RWPE2 (cell line): ENCODE measurements at regions not wholly inside any gene's neighbourhood (a gene's known extent, or its start where the extent isn't known, plus 50 kb on each side); places are given as distances from the start of the nearest gene placed in this dataset.

Experiments used
- ATAC-seq: fragments of 200-7000 bp; cut with Tn5 transposase; 3 replicates; pipeline ENCODE4 v1.9.1; 2021; ENCODE audit warnings: low read depth
- DNase-seq: peaks from one replicate; pipeline ENCODE4 v3.0.0-alpha.2; 2020; ENCODE audit warnings: low spot score
- H3K27ac ChIP-seq: fragments of 450-650 bp; 2 replicates; pipeline ENCODE4 v1.5.1; 2017; ENCODE audit warnings: mild to moderate bottlenecking; ENCODE audit not compliant: poor library complexity, severe bottlenecking
- H3K27me3 ChIP-seq: fragments of 250-450 bp; sonication (Bioruptor Pico); 2 replicates; pipeline ENCODE4 v1.5.1; 2021; ENCODE audit warnings: mild to moderate bottlenecking, moderate library complexity; ENCODE audit not compliant: insufficient read depth, poor library complexity, severe bottlenecking
- H3K36me3 ChIP-seq: fragments of 250-450 bp; sonication (Bioruptor Pico); 2 replicates; pipeline ENCODE4 v1.5.1; 2020; ENCODE audit warnings: low read depth, mild to moderate bottlenecking, moderate library complexity
- H3K4me1 ChIP-seq: fragments of 250-450 bp; sonication (Bioruptor Pico); 2 replicates; pipeline ENCODE4 v1.5.1; 2021; ENCODE audit warnings: mild to moderate bottlenecking, moderate library complexity; ENCODE audit not compliant: insufficient read depth, poor library complexity, severe bottlenecking
- H3K4me3 ChIP-seq: fragments of 250-450 bp; sonication (Bioruptor Pico); 2 replicates; pipeline ENCODE4 v1.5.1; 2021; ENCODE audit warnings: mild to moderate bottlenecking, moderate library complexity; ENCODE audit not compliant: severe bottlenecking
- H3K9me3 ChIP-seq: fragments of 250-450 bp; sonication (Bioruptor Pico); 2 replicates; pipeline ENCODE4 v1.5.1; 2021; ENCODE audit warnings: mild to moderate bottlenecking, moderate library complexity; ENCODE audit not compliant: severe bottlenecking
- CTCF ChIP-seq: fragments of 450-650 bp; IDR thresholded peaks from one replicate; pipeline ENCODE4 v1.5.1; 2017; ENCODE audit warnings: mild to moderate bottlenecking, moderate library complexity; ENCODE audit not compliant: poor library complexity, severe bottlenecking

GRCh38 chr7:49520951-49521350 is 252.5 kb upstream of the VWC2 start:
- no peaks in the 10 kb centered on the region for H3K36me3 ChIP-seq
- H3K27me3 ChIP-seq: no peaks in the 10 kb centered on the region
- no peaks in the 10 kb centered on the region for H3K4me1 ChIP-seq
- ATAC-seq (no peak), DNase-seq (no peak)
- no peak for TF ChIP-seq CTCF
- no peak overlapping the region for H3K4me3 ChIP-seq
- no peak overlapping the region for H3K27ac ChIP-seq
- H3K9me3 ChIP-seq: no peaks in the 10 kb centered on the region

- TF ChIP-seq CTCF: no peak
- ATAC-seq (no peak), DNase-seq (no peak)
- Histone ChIP-seq H3K4me3 (no peak overlapping the region), H3K4me1 (no peaks in the 10 kb centered on the region), H3K36me3 (no peaks in the 10 kb centered on the region), H3K9me3 (no peaks in the 10 kb centered on the region), H3K27me3 (no peaks in the 10 kb centered on the region), H3K27ac (no peak overlapping the region)
Observed at GRCh38 chr7:49522111-49522510, 251.3 kb upstream of the VWC2 start.

GRCh38 chr7:49523870-49524269 is 249.6 kb upstream of the VWC2 start:
- Histone ChIP-seq H3K27ac (no peak overlapping the region), H3K36me3 (no peaks in the 10 kb centered on the region), H3K9me3 (no peaks in the 10 kb centered on the region), H3K27me3 (no peaks in the 10 kb centered on the region), H3K4me1 (no peaks in the 10 kb centered on the region), H3K4me3 (no peak overlapping the region)
- ATAC-seq: no peak
- TF ChIP-seq CTCF: no peak
- DNase-seq: no peak

- no peak for ATAC-seq
- no peak overlapping the region for H3K27ac ChIP-seq
- H3K27me3 ChIP-seq: peaks cover 5% of the 10 kb centered on the region
- no peak overlapping the region for H3K4me3 ChIP-seq
- no peaks in the 10 kb centered on the region for H3K4me1 ChIP-seq
- H3K9me3 ChIP-seq: no peaks in the 10 kb centered on the region
- no peak for TF ChIP-seq CTCF
- no peak for DNase-seq
- no peaks in the 10 kb centered on the region for H3K36me3 ChIP-seq
Observed at GRCh38 chr7:49527182-49527581, 246.3 kb upstream of the VWC2 start.

GRCh38 chr7:49530481-49530880 is 243.0 kb upstream of the VWC2 start:
- peaks cover 5% of the 10 kb centered on the region for H3K27me3 ChIP-seq
- TF ChIP-seq CTCF: no peak

More at GRCh38 chr7:49530481-49530880, 243.0 kb upstream of the VWC2 start:
- DNase-seq (no peak), ATAC-seq (no peak)
- H3K9me3 ChIP-seq: no peaks in the 10 kb centered on the region
- no peaks in the 10 kb centered on the region for H3K36me3 ChIP-seq
- no peak overlapping the region for H3K4me3 ChIP-seq
- no peaks in the 10 kb centered on the region for H3K4me1 ChIP-seq
- no peak overlapping the region for H3K27ac ChIP-seq
